ENCODE measurements at regions not wholly inside any gene's neighbourhood (a gene's known extent, or its start where the extent isn't known, plus 50 kb on each side); places are given as distances from the start of the nearest gene placed in this dataset.

GRCh38 chr6:10330515-10330914, 84.4 kb downstream of the TFAP2A start:
- TF ChIP-seq JUND (IDR thresholded peaks at IDR 0.05) (no peak), TCF7L2 (IDR thresholded peaks at IDR 0.05; ENCODE audit: borderline replicate concordance, extremely low read depth, insufficient read depth, insufficient read length) (no peak), ELF1 (IDR thresholded peaks at IDR 0.05; ENCODE audit: borderline replicate concordance, low read depth) (no peak), EGR1 (IDR thresholded peaks at IDR 0.05; ENCODE audit: low read depth) (no peak), SRF (IDR thresholded peaks at IDR 0.05; ENCODE audit: low read depth) (no peak), MAX (IDR thresholded peaks at IDR 0.05) (no peak)
- no peaks in the 10 kb centered on the region for H3K9me3 ChIP-seq (ENCODE audit: control insufficient read depth in 1 of 2, insufficient read depth in 1 of 2, low read depth in 1 of 2, low read length in 2 of 2)
- H3K79me2 ChIP-seq (ENCODE audit: insufficient read depth, low read length), result no peaks in the 10 kb centered on the region
- ChIA-PET RAD21 (ENCODE audit: low non-redundant PET in 1 of 2, low total read pairs in 2 of 2, uncharacterized antibody in 2 of 2, unreplicated experiment in 2 of 2) (no interaction called here), CTCF (no interaction called here), POLR2A (no interaction called here)
- no peaks in the 10 kb centered on the region for H3K9me2 ChIP-seq (ENCODE audit: insufficient read depth)
- ATAC-seq (no peak), DNase-seq (ENCODE audit: low read depth, low spot score) (no peak)
- H2AFZ ChIP-seq (ENCODE audit: low read depth, low read length, poor library complexity, severe bottlenecking), result no peak overlapping the region
- no peaks in the 10 kb centered on the region for H3K27me3 ChIP-seq (ENCODE audit: insufficient read depth, low read length)
- BruUV-seq (replicated peaks), result no TSS peak
- no peaks in the 10 kb centered on the region for H3K4me1 ChIP-seq (ENCODE audit: control insufficient read depth in 1 of 2, insufficient read depth in 2 of 2, low read length in 2 of 2)
- no peaks in the 10 kb centered on the region for H4K20me1 ChIP-seq (ENCODE audit: insufficient read depth)
- intact Hi-C loops (cut with micrococcal nuclease), result no loop called here
- H3K9ac ChIP-seq (ENCODE audit: low read length), result no peak overlapping the region
- no peaks in the 10 kb centered on the region for H3K36me3 ChIP-seq (ENCODE audit: control insufficient read depth in 1 of 2, insufficient read depth in 2 of 2, low read length in 2 of 2)
- H3K4me3 ChIP-seq (replicated peaks in 1 of 2; ENCODE audit: low read depth in 1 of 2, low read length in 2 of 2), result no peak overlapping the region
- H3K4me2 ChIP-seq (ENCODE audit: low read length), result no peak overlapping the region
- H3K27ac ChIP-seq (ENCODE audit: low read depth, low read length), result no peak overlapping the region

- no peaks in the 10 kb centered on the region for H4K20me1 ChIP-seq (ENCODE audit: insufficient read depth)
- DNase-seq (ENCODE audit: low read depth, low spot score), result no peak
- POLR2A ChIA-PET, result no interaction called here
- TF ChIP-seq ATF3 (IDR thresholded peaks at IDR 0.05), result no peak
- no peak for TF ChIP-seq EZH2 (IDR thresholded peaks at IDR 0.05)
- no peak for TF ChIP-seq SIN3A (IDR thresholded peaks at IDR 0.05; ENCODE audit: low read depth)
- no peak for TF ChIP-seq ZNF274 (IDR thresholded peaks at IDR 0.05; ENCODE audit: low read depth, low read length)
- TF ChIP-seq ZBTB33 (IDR thresholded peaks at IDR 0.05; ENCODE audit: extremely low read depth, insufficient replicate concordance, low read length), result no peak
- TF ChIP-seq SP1 (IDR thresholded peaks at IDR 0.05; ENCODE audit: low read depth), result no peak
- no peak for TF ChIP-seq REST (IDR thresholded peaks at IDR 0.05; ENCODE audit: low read depth)
- no peak for TF ChIP-seq SRF (IDR thresholded peaks at IDR 0.05; ENCODE audit: low read depth)
- TF ChIP-seq CEBPB (IDR thresholded peaks at IDR 0.05; ENCODE audit: low read depth), result no peak
- TF ChIP-seq EGR1 (IDR thresholded peaks at IDR 0.05; ENCODE audit: low read depth), result no peak
- no peak for TF ChIP-seq FOSL1 (IDR thresholded peaks at IDR 0.05; ENCODE audit: low read depth)
Observed at GRCh38 chr6:10323018-10323417, 91.9 kb downstream of the TFAP2A start.

More at GRCh38 chr6:10323018-10323417, 91.9 kb downstream of the TFAP2A start:
- H3K4me3 ChIP-seq (replicated peaks in 1 of 2; ENCODE audit: low read depth in 1 of 2, low read length in 2 of 2), result no peak overlapping the region
- no peaks in the 10 kb centered on the region for H3K79me2 ChIP-seq (ENCODE audit: insufficient read depth, low read length)
- CTCF ChIA-PET, result no interaction called here
- no peak overlapping the region for H3K27ac ChIP-seq (ENCODE audit: low read depth, low read length)
- H3K9ac ChIP-seq (ENCODE audit: low read length), result no peak overlapping the region
- H3K9me3 ChIP-seq (ENCODE audit: control insufficient read depth in 1 of 2, insufficient read depth in 1 of 2, low read depth in 1 of 2, low read length in 2 of 2), result no peaks in the 10 kb centered on the region
- H3K4me1 ChIP-seq (ENCODE audit: control insufficient read depth in 1 of 2, insufficient read depth in 2 of 2, low read length in 2 of 2), result no peaks in the 10 kb centered on the region
- ATAC-seq, result no peak
- no peak overlapping the region for H2AFZ ChIP-seq (ENCODE audit: low read depth, low read length, poor library complexity, severe bottlenecking)
- intact Hi-C loops (cut with micrococcal nuclease), result no loop called here
- H3K9me2 ChIP-seq (ENCODE audit: insufficient read depth), result no peaks in the 10 kb centered on the region
- RAD21 ChIA-PET (ENCODE audit: low non-redundant PET in 1 of 2, low total read pairs in 2 of 2, uncharacterized antibody in 2 of 2, unreplicated experiment in 2 of 2), result no interaction called here
- H3K36me3 ChIP-seq (ENCODE audit: control insufficient read depth in 1 of 2, insufficient read depth in 2 of 2, low read length in 2 of 2), result no peaks in the 10 kb centered on the region
- BruUV-seq (replicated peaks), result no TSS peak
- no peaks in the 10 kb centered on the region for H3K27me3 ChIP-seq (ENCODE audit: insufficient read depth, low read length)
- H3K4me2 ChIP-seq (ENCODE audit: low read length), result no peak overlapping the region
